Breast epithelium (tissue), 4 donors: ENCODE measurements at regions not wholly inside any gene's neighbourhood (a gene's known extent, or its start where the extent isn't known, plus 50 kb on each side); places are given as distances from the start of the nearest gene placed in this dataset.
A peak's percentile ranks its signal among the peaks of the same experiment; 100 is the strongest.

Experiments used
- DNase-seq, 2 donors: peaks; one replicate each; pipeline ENCODE4 v3.0.0-alpha.2; 2019; ENCODE audit warnings: low spot score in 2 of 2
- H3K27ac ChIP-seq, 2 donors: fragments of 200-600 bp; sonication (generic) in 1 of 2; one replicate each; pipeline ENCODE4 v1.5.1; 2016 to 2019; ENCODE audit warnings: mild to moderate bottlenecking in 1 of 2
- H3K27me3 ChIP-seq, 2 donors: fragments of 200-600 bp; sonication (generic) in 1 of 2; one replicate each; pipeline versions ENCODE4 v1.5.1 to v1.6.0; 2017 to 2019; ENCODE audit warnings: control low read depth in 1 of 2, mild to moderate bottlenecking in 1 of 2
- H3K36me3 ChIP-seq: fragments of 200-600 bp; one replicate; pipeline ENCODE4 v1.5.1; 2019
- H3K4me1 ChIP-seq, 2 donors: fragments of 200-600 bp; sonication (generic); one replicate each; pipeline ENCODE4 v1.5.1; 2016 to 2019; ENCODE audit warnings: control low read depth in 1 of 2
- H3K4me3 ChIP-seq, 3 donors: fragments of 200-600 bp; sonication (generic); 1 replicate in 2 of 3; 2 replicates in 1 of 3; pipeline ENCODE4 v1.5.1; 2016 to 2019; ENCODE audit warnings: mild to moderate bottlenecking in 3 of 3, moderate library complexity in 2 of 3
- H3K9me3 ChIP-seq, 2 donors: fragments of 200-600 bp; sonication (generic) in 1 of 2; one replicate each; pipeline ENCODE4 v1.5.1; 2016 to 2019; ENCODE audit warnings: control low read depth in 1 of 2
- CTCF ChIP-seq, 3 donors: fragments of 450-650 bp; IDR thresholded peaks; one replicate each; pipeline ENCODE4 v1.5.1; 2016 to 2017; ENCODE audit warnings: antibody characterized with exemption in 3 of 3, mild to moderate bottlenecking in 3 of 3, moderate library complexity in 3 of 3
- POLR2A ChIP-seq: fragments of 450-650 bp; IDR thresholded peaks from one replicate; pipeline ENCODE4 v1.6.1; 2016; ENCODE audit warnings: antibody characterized with exemption, mild to moderate bottlenecking, moderate library complexity
- POLR2AphosphoS5 ChIP-seq, 3 donors: sonication (generic); formaldehyde crosslinking; IDR thresholded peaks; one replicate each; pipeline ENCODE4 v1.6.1; 2017; ENCODE audit warnings: antibody characterized with exemption in 3 of 3
- intact Hi-C: fragments of 100-400 bp; cut with DNase I; formaldehyde crosslinking; loops from one replicate; pipeline ENCODE4 v1.15.1; 2023; ENCODE audit warnings: low total_unique reads

GRCh38 chr9:86471171-86471815, 117.1 kb upstream of the TUT7 start:
- intact Hi-C loops = no loop called here
- DNase-seq = no peak
- Histone ChIP-seq H3K36me3 (no peaks in the 10 kb centered on the region), H3K4me1 (no peaks in the 10 kb centered on the region), H3K27me3 (no peaks in the 10 kb centered on the region), H3K4me3 (no peak overlapping the region), H3K27ac (peak overlapping the region in 1 of 2 donors; percentile 59), H3K9me3 (no peaks in the 10 kb centered on the region)
- TF ChIP-seq POLR2A (no peak), CTCF (IDR thresholded peaks at IDR 0.05) (no peak), POLR2AphosphoS5 (IDR thresholded peaks at IDR 0.05) (no peak)

- no peak for DNase-seq
- intact Hi-C loops = no loop called here
- Histone ChIP-seq H3K4me1 (no peaks in the 10 kb centered on the region), H3K36me3 (no peaks in the 10 kb centered on the region), H3K4me3 (no peak overlapping the region), H3K27ac (peak overlapping the region; percentile 57 to 59), H3K27me3 (no peaks in the 10 kb centered on the region), H3K9me3 (no peaks in the 10 kb centered on the region)
- TF ChIP-seq POLR2A (no peak), CTCF (IDR thresholded peaks at IDR 0.05) (no peak), POLR2AphosphoS5 (IDR thresholded peaks at IDR 0.05) (no peak)
Measured at GRCh38 chr9:86470326-86470725, 116.1 kb upstream of the TUT7 start.

- no peaks in the 10 kb centered on the region for H3K36me3 ChIP-seq
- H3K4me1 ChIP-seq = no peaks in the 10 kb centered on the region
- H3K9me3 ChIP-seq = no peaks in the 10 kb centered on the region
- H3K27me3 ChIP-seq = no peaks in the 10 kb centered on the region
- peak overlapping the region in 1 of 2 donors; percentile 31 for H3K27ac ChIP-seq
- intact Hi-C loops = no loop called here
- TF ChIP-seq CTCF (IDR thresholded peaks at IDR 0.05) = no peak
- no peak for TF ChIP-seq POLR2AphosphoS5 (IDR thresholded peaks at IDR 0.05)
- no peak for TF ChIP-seq POLR2A
- no peak overlapping the region for H3K4me3 ChIP-seq
- DNase-seq = no peak
Measured at GRCh38 chr9:86469476-86470250, 115.5 kb upstream of the TUT7 start.

- intact Hi-C loops = no loop called here
- H3K9me3 ChIP-seq = no peaks in the 10 kb centered on the region
- no peak for TF ChIP-seq CTCF (IDR thresholded peaks at IDR 0.05)
- TF ChIP-seq POLR2AphosphoS5 (IDR thresholded peaks at IDR 0.05) = no peak
- TF ChIP-seq POLR2A = no peak
- H3K4me3 ChIP-seq = no peak overlapping the region
- DNase-seq = no peak
- H3K27ac ChIP-seq = peak overlapping the region in 1 of 2 donors; percentile 12
- no peaks in the 10 kb centered on the region for H3K36me3 ChIP-seq
- no peaks in the 10 kb centered on the region for H3K4me1 ChIP-seq
- H3K27me3 ChIP-seq = no peaks in the 10 kb centered on the region
Measured at GRCh38 chr9:86464242-86464641, 110.0 kb upstream of the TUT7 start.

GRCh38 chr9:86460216-86461002, 106.2 kb upstream of the TUT7 start:
- intact Hi-C loops = no loop called here
- TF ChIP-seq POLR2A (no peak), POLR2AphosphoS5 (IDR thresholded peaks at IDR 0.05) (no peak), CTCF (IDR thresholded peaks at IDR 0.05) (no peak)
- Histone ChIP-seq H3K4me1 (no peaks in the 10 kb centered on the region), H3K27me3 (no peaks in the 10 kb centered on the region), H3K27ac (peak overlapping the region; percentile 62 to 69), H3K4me3 (peak overlapping the region in 2 of 3 donors; percentile 17 to 44), H3K36me3 (no peaks in the 10 kb centered on the region), H3K9me3 (no peaks in the 10 kb centered on the region)
- no peak for DNase-seq
